ENCODE measurements at regions not wholly inside any gene's neighbourhood (a gene's known extent, or its start where the extent isn't known, plus 50 kb on each side); places are given as distances from the start of the nearest gene placed in this dataset.

DNA sequence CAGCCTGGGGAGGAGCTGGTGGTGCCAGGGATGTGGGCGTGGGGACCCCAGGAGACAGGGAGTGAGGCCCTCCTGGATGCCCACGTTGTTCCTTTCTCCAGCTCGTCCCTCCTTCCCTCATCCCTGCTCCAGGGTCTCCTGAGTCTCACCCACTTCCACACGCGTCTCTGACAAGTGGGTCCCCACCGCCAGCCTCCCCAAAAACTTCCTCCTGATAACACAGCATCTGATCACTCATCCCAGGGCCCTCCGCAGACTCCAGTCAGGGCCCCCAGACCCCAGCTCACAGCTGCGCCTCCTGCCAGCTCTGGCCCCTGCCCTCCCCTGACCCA lies 60.6 kb upstream of the INPP5A start:
- TF ChIP-seq, protein P1, sequence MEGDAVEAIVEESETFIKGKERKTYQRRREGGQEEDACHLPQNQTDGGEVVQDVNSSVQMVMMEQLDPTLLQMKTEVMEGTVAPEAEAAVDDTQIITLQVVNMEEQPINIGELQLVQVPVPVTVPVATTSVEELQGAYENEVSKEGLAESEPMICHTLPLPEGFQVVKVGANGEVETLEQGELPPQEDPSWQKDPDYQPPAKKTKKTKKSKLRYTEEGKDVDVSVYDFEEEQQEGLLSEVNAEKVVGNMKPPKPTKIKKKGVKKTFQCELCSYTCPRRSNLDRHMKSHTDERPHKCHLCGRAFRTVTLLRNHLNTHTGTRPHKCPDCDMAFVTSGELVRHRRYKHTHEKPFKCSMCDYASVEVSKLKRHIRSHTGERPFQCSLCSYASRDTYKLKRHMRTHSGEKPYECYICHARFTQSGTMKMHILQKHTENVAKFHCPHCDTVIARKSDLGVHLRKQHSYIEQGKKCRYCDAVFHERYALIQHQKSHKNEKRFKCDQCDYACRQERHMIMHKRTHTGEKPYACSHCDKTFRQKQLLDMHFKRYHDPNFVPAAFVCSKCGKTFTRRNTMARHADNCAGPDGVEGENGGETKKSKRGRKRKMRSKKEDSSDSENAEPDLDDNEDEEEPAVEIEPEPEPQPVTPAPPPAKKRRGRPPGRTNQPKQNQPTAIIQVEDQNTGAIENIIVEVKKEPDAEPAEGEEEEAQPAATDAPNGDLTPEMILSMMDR (IDR thresholded peaks at IDR 0.05), result no peak
- TF ChIP-seq POLR2A (IDR thresholded peaks at IDR 0.05), result no peak
